ENCODE measurements at regions not wholly inside any gene's neighbourhood (a gene's known extent, or its start where the extent isn't known, plus 50 kb on each side); places are given as distances from the start of the nearest gene placed in this dataset.

GRCh38 chr9:78923966-78924659 lies 627.2 kb downstream of the PSAT1 start:
- POLR2A ChIA-PET: no interaction called here
- Histone ChIP-seq H3K9me3 (ENCODE audit: control extremely low read depth in 1 of 5, control insufficient read depth in 4 of 5, insufficient read depth in 2 of 5, low read depth in 1 of 5, low read length in 4 of 5) (no peaks in the 10 kb centered on the region), H3K27ac (ENCODE audit: insufficient read depth in 1 of 2, low read depth in 1 of 2, low read length in 2 of 2, poor library complexity in 1 of 2, severe bottlenecking in 2 of 2) (no peak overlapping the region), H3K4me1 (ENCODE audit: control extremely low read depth in 1 of 4, control insufficient read depth in 4 of 4, insufficient read depth in 4 of 4, low read length in 3 of 4) (no peaks in the 10 kb centered on the region), H3K4me3 (ENCODE audit: control insufficient read depth in 1 of 7, extremely low read depth in 1 of 7, insufficient read depth in 4 of 7, low read depth in 2 of 7, low read length in 6 of 7) (no peak overlapping the region), H3K27me3 (replicated peaks in 2 of 5; ENCODE audit: control insufficient read depth in 4 of 5, insufficient read depth in 5 of 5, low read length in 4 of 5) (no peaks in the 10 kb centered on the region), H3K36me3 (ENCODE audit: control insufficient read depth in 4 of 4, insufficient read depth in 4 of 4, low read length in 3 of 4) (no peaks in the 10 kb centered on the region)
- CTCF ChIA-PET: no interaction called here
- WGBS (ENCODE audit: insufficient coverage): no CpG with 5 or more reads among the region's 1 CpG
- no peak for DNase-seq

- Histone ChIP-seq H3K4me3 (ENCODE audit: control insufficient read depth in 1 of 7, extremely low read depth in 1 of 7, insufficient read depth in 4 of 7, low read depth in 2 of 7, low read length in 6 of 7) (no peak overlapping the region), H3K9me3 (ENCODE audit: control extremely low read depth in 1 of 5, control insufficient read depth in 4 of 5, insufficient read depth in 2 of 5, low read depth in 1 of 5, low read length in 4 of 5) (no peaks in the 10 kb centered on the region), H3K36me3 (ENCODE audit: control insufficient read depth in 4 of 4, insufficient read depth in 4 of 4, low read length in 3 of 4) (no peaks in the 10 kb centered on the region), H3K4me1 (ENCODE audit: control extremely low read depth in 1 of 4, control insufficient read depth in 4 of 4, insufficient read depth in 4 of 4, low read length in 3 of 4) (no peaks in the 10 kb centered on the region), H3K27me3 (replicated peaks in 2 of 5; ENCODE audit: control insufficient read depth in 4 of 5, insufficient read depth in 5 of 5, low read length in 4 of 5) (no peaks in the 10 kb centered on the region), H3K27ac (ENCODE audit: insufficient read depth in 1 of 2, low read depth in 1 of 2, low read length in 2 of 2, poor library complexity in 1 of 2, severe bottlenecking in 2 of 2) (no peak overlapping the region)
- ChIA-PET POLR2A (no interaction called here), CTCF (no interaction called here)
- no CpG with 5 or more reads among the region's 1 CpG for WGBS (ENCODE audit: insufficient coverage)
- DNase-seq: no peak
These were observed 630.4 kb downstream of the PSAT1 start for GRCh38 chr9:78927099-78927940.

GRCh38 chr9:78928625-78929405 lies 631.9 kb downstream of the PSAT1 start:
- Histone ChIP-seq H3K4me3 (ENCODE audit: control insufficient read depth in 1 of 7, extremely low read depth in 1 of 7, insufficient read depth in 4 of 7, low read depth in 2 of 7, low read length in 6 of 7) (no peak overlapping the region), H3K27me3 (replicated peaks in 2 of 5; ENCODE audit: control insufficient read depth in 4 of 5, insufficient read depth in 5 of 5, low read length in 4 of 5) (no peaks in the 10 kb centered on the region), H3K4me1 (ENCODE audit: control extremely low read depth in 1 of 4, control insufficient read depth in 4 of 4, insufficient read depth in 4 of 4, low read length in 3 of 4) (no peaks in the 10 kb centered on the region), H3K36me3 (ENCODE audit: control insufficient read depth in 4 of 4, insufficient read depth in 4 of 4, low read length in 3 of 4) (no peaks in the 10 kb centered on the region), H3K27ac (ENCODE audit: insufficient read depth in 1 of 2, low read depth in 1 of 2, low read length in 2 of 2, poor library complexity in 1 of 2, severe bottlenecking in 2 of 2) (no peak overlapping the region), H3K9me3 (ENCODE audit: control extremely low read depth in 1 of 5, control insufficient read depth in 4 of 5, insufficient read depth in 2 of 5, low read depth in 1 of 5, low read length in 4 of 5) (no peaks in the 10 kb centered on the region)
- no peak for DNase-seq
- CTCF ChIA-PET: no interaction called here
- WGBS (ENCODE audit: insufficient coverage): 86% methylated on average over 4 of the region's 7 CpGs
- POLR2A ChIA-PET: no interaction called here

DNA sequence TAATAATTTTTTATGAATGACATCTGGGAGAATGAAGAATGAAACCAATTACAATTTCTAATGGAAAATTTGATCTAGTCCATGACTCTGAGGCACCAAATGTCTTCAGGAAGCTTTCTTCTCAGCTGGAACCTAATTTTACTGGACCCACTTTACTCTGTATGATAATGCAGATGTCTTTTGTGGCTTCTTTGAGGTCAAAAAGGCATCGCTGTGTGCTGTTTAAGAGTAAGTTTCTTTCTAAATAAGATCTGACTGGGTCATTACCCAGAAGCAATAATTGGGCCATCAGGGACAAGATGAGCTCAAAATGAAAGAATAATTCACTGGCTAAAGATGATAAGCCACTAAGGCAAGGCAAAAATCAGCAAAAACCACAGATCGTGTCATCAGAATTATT lies 633.4 kb downstream of the PSAT1 start:
- ChIA-PET CTCF (no interaction called here), POLR2A (no interaction called here)
- Histone ChIP-seq H3K4me1 (ENCODE audit: control extremely low read depth in 1 of 4, control insufficient read depth in 4 of 4, insufficient read depth in 4 of 4, low read length in 3 of 4) (no peaks in the 10 kb centered on the region), H3K27ac (ENCODE audit: insufficient read depth in 1 of 2, low read depth in 1 of 2, low read length in 2 of 2, poor library complexity in 1 of 2, severe bottlenecking in 2 of 2) (no peak overlapping the region), H3K27me3 (replicated peaks in 2 of 5; ENCODE audit: control insufficient read depth in 4 of 5, insufficient read depth in 5 of 5, low read length in 4 of 5) (no peaks in the 10 kb centered on the region), H3K9me3 (ENCODE audit: control extremely low read depth in 1 of 5, control insufficient read depth in 4 of 5, insufficient read depth in 2 of 5, low read depth in 1 of 5, low read length in 4 of 5) (no peaks in the 10 kb centered on the region), H3K36me3 (ENCODE audit: control insufficient read depth in 4 of 4, insufficient read depth in 4 of 4, low read length in 3 of 4) (no peaks in the 10 kb centered on the region), H3K4me3 (ENCODE audit: control insufficient read depth in 1 of 7, extremely low read depth in 1 of 7, insufficient read depth in 4 of 7, low read depth in 2 of 7, low read length in 6 of 7) (no peak overlapping the region)
- WGBS (ENCODE audit: insufficient coverage): 100% methylated on average over 1 of the region's 2 CpGs
- DNase-seq: no peak

DNA sequence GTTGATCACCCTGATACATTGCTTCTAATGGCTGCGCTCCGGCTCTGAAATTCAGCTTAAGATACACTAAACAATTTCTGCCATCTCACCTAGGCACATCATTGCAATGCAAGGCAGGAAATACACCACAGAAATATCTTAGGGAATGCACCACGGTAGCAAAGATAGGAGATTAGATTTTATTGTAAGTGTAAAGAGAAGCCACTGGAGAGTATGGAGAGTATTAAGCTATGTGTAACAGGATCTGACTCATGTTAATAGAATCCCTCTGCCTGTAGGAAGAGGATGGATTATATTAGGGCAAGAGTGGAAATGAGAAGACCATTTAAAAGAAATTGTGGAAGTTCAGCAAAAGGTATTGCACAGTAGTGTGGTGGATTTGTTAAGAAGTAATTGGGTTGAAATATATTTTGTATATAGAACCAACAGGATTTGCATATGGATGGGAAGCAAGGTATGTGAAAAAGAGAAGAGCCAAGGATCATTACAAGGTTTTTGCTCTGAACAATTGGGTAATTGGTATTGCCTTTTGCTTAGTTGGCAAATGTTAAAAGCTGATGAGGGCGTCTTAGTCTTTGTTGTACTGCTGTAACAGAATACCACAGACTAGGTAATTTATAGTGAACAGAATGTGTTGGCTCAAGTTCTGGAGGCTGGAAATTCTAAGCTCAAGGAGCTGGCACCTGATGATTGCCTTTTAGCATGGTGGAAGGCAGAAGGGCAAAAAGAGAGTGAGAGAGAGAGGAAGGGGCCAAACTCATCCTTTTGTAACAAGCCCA lies 636.1 kb downstream of the PSAT1 start:
- ChIA-PET POLR2A (no interaction called here), CTCF (no interaction called here)
- no peak overlapping the region for H3K27ac ChIP-seq (ENCODE audit: insufficient read depth in 1 of 2, low read depth in 1 of 2, low read length in 2 of 2, poor library complexity in 1 of 2, severe bottlenecking in 2 of 2)
- H3K4me1 ChIP-seq (ENCODE audit: control extremely low read depth in 1 of 4, control insufficient read depth in 4 of 4, insufficient read depth in 4 of 4, low read length in 3 of 4): no peaks in the 10 kb centered on the region
- no peaks in the 10 kb centered on the region for H3K27me3 ChIP-seq (replicated peaks in 2 of 5; ENCODE audit: control insufficient read depth in 4 of 5, insufficient read depth in 5 of 5, low read length in 4 of 5)
- no peak for DNase-seq
- WGBS (ENCODE audit: insufficient coverage): 89% methylated on average over 3 of the region's 4 CpGs
- no peaks in the 10 kb centered on the region for H3K9me3 ChIP-seq (ENCODE audit: control extremely low read depth in 1 of 5, control insufficient read depth in 4 of 5, insufficient read depth in 2 of 5, low read depth in 1 of 5, low read length in 4 of 5)
- H3K4me3 ChIP-seq (ENCODE audit: control insufficient read depth in 1 of 7, extremely low read depth in 1 of 7, insufficient read depth in 4 of 7, low read depth in 2 of 7, low read length in 6 of 7): no peak overlapping the region
- no peaks in the 10 kb centered on the region for H3K36me3 ChIP-seq (ENCODE audit: control insufficient read depth in 4 of 4, insufficient read depth in 4 of 4, low read length in 3 of 4)

- H3K36me3 ChIP-seq (ENCODE audit: control insufficient read depth in 4 of 4, insufficient read depth in 4 of 4, low read length in 3 of 4): no peaks in the 10 kb centered on the region
- CTCF ChIA-PET: no interaction called here
- WGBS (ENCODE audit: insufficient coverage): 100% methylated on average over 1 of the region's 1 CpG
- no peaks in the 10 kb centered on the region for H3K9me3 ChIP-seq (ENCODE audit: control extremely low read depth in 1 of 5, control insufficient read depth in 4 of 5, insufficient read depth in 2 of 5, low read depth in 1 of 5, low read length in 4 of 5)
- no peak for DNase-seq
- no peaks in the 10 kb centered on the region for H3K27me3 ChIP-seq (replicated peaks in 2 of 5; ENCODE audit: control insufficient read depth in 4 of 5, insufficient read depth in 5 of 5, low read length in 4 of 5)
- no peak overlapping the region for H3K27ac ChIP-seq (ENCODE audit: insufficient read depth in 1 of 2, low read depth in 1 of 2, low read length in 2 of 2, poor library complexity in 1 of 2, severe bottlenecking in 2 of 2)
- H3K4me1 ChIP-seq (ENCODE audit: control extremely low read depth in 1 of 4, control insufficient read depth in 4 of 4, insufficient read depth in 4 of 4, low read length in 3 of 4): no peaks in the 10 kb centered on the region
- POLR2A ChIA-PET: no interaction called here
- no peak overlapping the region for H3K4me3 ChIP-seq (ENCODE audit: control insufficient read depth in 1 of 7, extremely low read depth in 1 of 7, insufficient read depth in 4 of 7, low read depth in 2 of 7, low read length in 6 of 7)
These were observed 636.9 kb upstream of the TLE4 start for GRCh38 chr9:78934880-78935279.

Measured in common myeloid progenitor, CD34-positive (primary cell).